ENCODE measurements at regions not wholly inside any gene's neighbourhood (a gene's known extent, or its start where the extent isn't known, plus 50 kb on each side); places are given as distances from the start of the nearest gene placed in this dataset.
"Not testable (repeated sequence)": the region's sequence is repeated elsewhere in the genome, so short reads cannot be mapped to it uniquely, and the experiment has no call there.

DNA sequence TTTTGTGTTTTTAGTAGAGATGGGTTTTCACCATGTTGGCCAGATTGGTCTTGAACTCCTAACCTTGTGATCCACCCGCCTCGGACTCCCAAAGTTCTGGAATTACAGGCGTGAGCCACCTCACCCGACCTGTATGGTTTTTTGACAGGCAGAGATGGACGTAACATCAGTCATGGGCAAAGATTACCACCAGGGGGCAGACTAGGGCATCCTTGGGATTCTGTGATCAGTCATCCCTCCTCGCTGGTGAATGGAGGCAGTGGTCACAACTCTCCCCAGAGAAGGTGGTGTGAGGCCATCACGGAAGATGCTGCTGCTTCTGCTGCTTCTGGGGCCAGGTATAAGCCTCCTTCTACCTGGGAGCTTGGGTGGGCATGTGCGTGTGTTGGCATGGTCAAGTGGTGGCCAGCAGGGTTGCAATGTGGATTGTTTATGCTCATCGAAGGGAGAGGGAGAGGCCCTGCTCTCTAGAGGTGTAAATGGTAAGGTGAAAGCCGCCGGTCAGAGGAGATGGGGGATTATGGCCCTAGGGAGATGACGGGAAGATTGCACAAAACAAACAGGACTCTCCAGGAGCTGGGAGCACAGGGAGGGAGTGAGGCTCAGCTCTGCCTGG is 122.7 kb upstream of the PRSS1 start:
- no peak for DNase-seq (ENCODE audit: low spot score in 2 of 2, unreplicated experiment in 2 of 2)
- TF ChIP-seq, protein P1, sequence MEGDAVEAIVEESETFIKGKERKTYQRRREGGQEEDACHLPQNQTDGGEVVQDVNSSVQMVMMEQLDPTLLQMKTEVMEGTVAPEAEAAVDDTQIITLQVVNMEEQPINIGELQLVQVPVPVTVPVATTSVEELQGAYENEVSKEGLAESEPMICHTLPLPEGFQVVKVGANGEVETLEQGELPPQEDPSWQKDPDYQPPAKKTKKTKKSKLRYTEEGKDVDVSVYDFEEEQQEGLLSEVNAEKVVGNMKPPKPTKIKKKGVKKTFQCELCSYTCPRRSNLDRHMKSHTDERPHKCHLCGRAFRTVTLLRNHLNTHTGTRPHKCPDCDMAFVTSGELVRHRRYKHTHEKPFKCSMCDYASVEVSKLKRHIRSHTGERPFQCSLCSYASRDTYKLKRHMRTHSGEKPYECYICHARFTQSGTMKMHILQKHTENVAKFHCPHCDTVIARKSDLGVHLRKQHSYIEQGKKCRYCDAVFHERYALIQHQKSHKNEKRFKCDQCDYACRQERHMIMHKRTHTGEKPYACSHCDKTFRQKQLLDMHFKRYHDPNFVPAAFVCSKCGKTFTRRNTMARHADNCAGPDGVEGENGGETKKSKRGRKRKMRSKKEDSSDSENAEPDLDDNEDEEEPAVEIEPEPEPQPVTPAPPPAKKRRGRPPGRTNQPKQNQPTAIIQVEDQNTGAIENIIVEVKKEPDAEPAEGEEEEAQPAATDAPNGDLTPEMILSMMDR (IDR thresholded peaks at IDR 0.05; ENCODE audit: unreplicated experiment) = peak; percentile 44

DNA sequence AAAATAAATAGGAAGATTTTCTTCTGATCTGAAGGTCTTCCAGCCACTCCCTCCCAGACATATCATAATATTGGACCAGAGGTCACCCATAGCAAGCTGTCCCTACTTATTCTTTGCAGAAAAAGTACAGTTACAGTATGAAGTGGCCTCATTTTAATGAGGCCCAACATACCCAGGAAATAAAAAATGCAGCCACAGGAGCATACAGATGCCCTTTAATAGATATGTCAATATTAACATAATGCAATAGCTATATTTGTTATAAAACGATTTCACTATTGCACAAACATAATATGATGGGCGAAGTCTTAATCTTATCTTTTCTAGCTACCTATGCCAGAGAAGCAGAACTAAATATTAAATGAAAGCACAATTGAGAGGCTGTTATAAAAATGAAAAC is 124.1 kb upstream of the PRSS1 start:
- H3K9me3 Mint-ChIP-seq; H3K4me3 Mint-ChIP-seq; H3K4me1 Mint-ChIP-seq; H3K36me3 Mint-ChIP-seq; DNase-seq (ENCODE audit: low spot score in 2 of 2, unreplicated experiment in 2 of 2); H3K27ac Mint-ChIP-seq: not testable (repeated sequence)
- H3K27me3 Mint-ChIP-seq (ENCODE audit: low read depth) = peaks cover 25% of the 10 kb centered on the region

More for the DNA sequence above, 122.7 kb upstream of the PRSS1 start:
- no peak overlapping the region for H3K4me3 Mint-ChIP-seq
- no peaks in the 10 kb centered on the region for H3K36me3 Mint-ChIP-seq
- no peaks in the 10 kb centered on the region for H3K4me1 Mint-ChIP-seq
- no peak overlapping the region for H3K27ac Mint-ChIP-seq
- H3K27me3 Mint-ChIP-seq (ENCODE audit: low read depth) = peaks cover 27% of the 10 kb centered on the region
- H3K9me3 Mint-ChIP-seq = no peaks in the 10 kb centered on the region

DNA sequence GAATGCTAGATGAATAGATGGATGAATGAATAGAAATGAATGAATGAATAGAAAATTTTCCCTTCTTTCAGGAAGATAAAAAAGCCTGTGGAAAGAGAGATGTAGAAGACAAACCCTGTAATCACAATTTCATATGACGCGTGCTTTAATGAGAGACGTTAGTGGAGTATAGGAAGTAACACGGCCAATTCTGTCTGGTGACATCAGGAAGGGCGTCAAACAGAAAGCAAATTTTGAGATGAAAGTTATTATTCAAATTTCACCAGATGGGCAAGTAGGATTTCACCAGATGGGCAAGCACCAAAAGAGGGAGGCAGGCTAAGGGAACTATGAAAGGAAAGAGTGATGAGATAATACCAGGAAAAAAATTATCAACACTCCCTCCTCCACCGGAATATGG is 128.9 kb upstream of the PRSS1 start:
- H3K9me3 Mint-ChIP-seq = no peaks in the 10 kb centered on the region
- no peak for DNase-seq (ENCODE audit: low spot score in 2 of 2, unreplicated experiment in 2 of 2)
- H3K27me3 Mint-ChIP-seq (ENCODE audit: low read depth) = peaks cover 29% of the 10 kb centered on the region
- H3K36me3 Mint-ChIP-seq = no peaks in the 10 kb centered on the region
- no peaks in the 10 kb centered on the region for H3K4me1 Mint-ChIP-seq
- no peak overlapping the region for H3K27ac Mint-ChIP-seq
- H3K4me3 Mint-ChIP-seq = no peak overlapping the region
- TF ChIP-seq, protein P1 (IDR thresholded peaks at IDR 0.05; ENCODE audit: unreplicated experiment) = no peak

DNA sequence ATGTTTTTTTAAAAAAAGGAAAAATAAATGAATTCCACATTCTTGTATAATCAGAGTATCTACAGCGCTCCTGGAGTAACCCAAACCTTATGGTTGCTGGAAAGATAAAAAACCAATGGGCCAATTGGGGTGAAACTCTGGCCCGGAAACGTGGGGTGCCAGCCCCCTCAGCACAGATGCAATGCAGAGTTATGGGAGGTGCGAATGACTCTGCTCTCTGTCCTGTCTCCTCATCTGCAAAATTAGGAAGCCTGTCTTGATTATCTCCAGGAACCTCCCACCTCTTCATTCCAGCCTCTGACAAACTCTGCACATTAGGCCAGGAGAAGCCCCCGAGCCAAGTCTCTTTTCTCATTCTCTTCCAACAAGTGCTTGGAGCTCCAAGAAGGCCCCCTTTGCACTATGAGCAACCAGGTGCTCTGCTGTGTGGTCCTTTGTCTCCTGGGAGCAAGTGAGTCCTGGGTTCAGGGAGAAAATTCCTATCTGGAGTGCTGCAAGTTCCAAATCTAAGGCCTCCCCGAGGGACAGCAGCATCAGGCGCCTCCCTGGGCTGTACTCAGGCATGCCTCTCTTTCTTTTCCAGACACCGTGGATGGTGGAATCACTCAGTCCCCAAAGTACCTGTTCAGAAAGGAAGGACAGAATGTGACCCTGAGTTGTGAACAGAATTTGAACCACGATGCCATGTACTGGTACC is 130.5 kb upstream of the PRSS1 start:
- Mint-ChIP-seq H3K4me1 (no peaks in the 10 kb centered on the region), H3K9me3 (no peaks in the 10 kb centered on the region), H3K36me3 (no peaks in the 10 kb centered on the region), H3K4me3 (no peak overlapping the region), H3K27me3 (ENCODE audit: low read depth) (peaks cover 34% of the 10 kb centered on the region), H3K27ac (no peak overlapping the region)
- TF ChIP-seq, protein P1 (IDR thresholded peaks at IDR 0.05; ENCODE audit: unreplicated experiment) = no peak
- DNase-seq (ENCODE audit: low spot score in 2 of 2, unreplicated experiment in 2 of 2) = no peak

DNA sequence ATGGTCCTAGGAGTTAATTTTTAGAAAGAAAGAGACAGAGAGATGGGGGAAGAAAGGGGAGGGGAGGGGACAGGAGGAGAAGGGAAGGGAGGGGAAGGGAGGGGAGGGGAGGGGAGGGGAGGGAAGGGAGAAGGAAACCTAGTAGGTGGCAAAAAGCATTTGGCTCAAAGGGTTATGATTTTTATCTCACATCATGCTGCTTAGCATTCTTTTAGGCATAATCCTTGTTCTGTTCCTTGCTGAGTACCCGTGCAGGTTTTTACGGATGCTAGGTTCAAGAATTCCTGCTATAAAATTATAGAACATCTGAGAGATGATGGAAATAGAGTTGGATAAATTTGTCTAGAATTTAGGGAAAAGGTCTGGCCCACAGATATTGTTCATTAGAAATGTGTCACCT is 132.4 kb upstream of the PRSS1 start:
- Mint-ChIP-seq H3K4me1 (no peaks in the 10 kb centered on the region), H3K27ac (no peak overlapping the region), H3K4me3 (no peak overlapping the region), H3K27me3 (ENCODE audit: low read depth) (peaks cover 33% of the 10 kb centered on the region), H3K9me3 (no peaks in the 10 kb centered on the region), H3K36me3 (no peaks in the 10 kb centered on the region)
- TF ChIP-seq, protein P1 (IDR thresholded peaks at IDR 0.05; ENCODE audit: unreplicated experiment) = no peak
- no peak for DNase-seq (ENCODE audit: low spot score in 2 of 2, unreplicated experiment in 2 of 2)

DNA sequence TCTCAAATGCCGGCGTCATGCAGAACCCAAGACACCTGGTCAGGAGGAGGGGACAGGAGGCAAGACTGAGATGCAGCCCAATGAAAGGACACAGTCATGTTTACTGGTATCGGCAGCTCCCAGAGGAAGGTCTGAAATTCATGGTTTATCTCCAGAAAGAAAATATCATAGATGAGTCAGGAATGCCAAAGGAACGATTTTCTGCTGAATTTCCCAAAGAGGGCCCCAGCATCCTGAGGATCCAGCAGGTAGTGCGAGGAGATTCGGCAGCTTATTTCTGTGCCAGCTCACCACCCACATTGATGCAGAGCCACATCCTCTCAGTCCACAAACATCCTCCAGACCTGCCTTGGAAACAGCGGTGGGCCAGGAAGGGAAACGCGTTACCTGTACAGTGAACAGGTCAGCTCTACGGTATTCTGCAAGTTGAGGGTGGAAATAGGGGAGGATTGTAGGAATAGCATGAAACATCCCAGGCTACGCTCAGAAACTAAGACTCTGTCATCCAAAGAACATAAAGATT is 133.1 kb upstream of the PRSS1 start:
- H3K36me3 Mint-ChIP-seq = no peaks in the 10 kb centered on the region
- no peaks in the 10 kb centered on the region for H3K4me1 Mint-ChIP-seq
- H3K27me3 Mint-ChIP-seq (ENCODE audit: low read depth) = peaks cover 33% of the 10 kb centered on the region
- H3K27ac Mint-ChIP-seq = no peak overlapping the region
- no peak overlapping the region for H3K4me3 Mint-ChIP-seq
- no peak for DNase-seq (ENCODE audit: low spot score in 2 of 2, unreplicated experiment in 2 of 2)
- no peaks in the 10 kb centered on the region for H3K9me3 Mint-ChIP-seq
- TF ChIP-seq, protein P1 (IDR thresholded peaks at IDR 0.05; ENCODE audit: unreplicated experiment) = no peak

All from mesothelial cell of epicardium (in vitro differentiated cells).